GM12878 (cell line): ENCODE measurements at regions not wholly inside any gene's neighbourhood (a gene's known extent, or its start where the extent isn't known, plus 50 kb on each side); places are given as distances from the start of the nearest gene placed in this dataset.

Experiments
- EZH2 ChIP-seq: IDR thresholded peaks from 2 replicates; pipeline ENCODE4 v1.6.1; 2012; ENCODE audit warnings: low read depth, mild to moderate bottlenecking, control low read depth, inconsistent platforms, low read length, borderline replicate concordance; ENCODE audit not compliant: control insufficient read depth
- RAD21 ChIP-seq: IDR thresholded peaks from 2 replicates; pipeline ENCODE4 v1.6.1; 2011; ENCODE audit warnings: mild to moderate bottlenecking, low read depth, low read length, moderate library complexity; ENCODE audit not compliant: insufficient read depth
- TCF3 ChIP-seq: IDR thresholded peaks from 2 replicates; pipeline ENCODE4 v1.6.1; 2012; ENCODE audit warnings: low read depth, mild to moderate bottlenecking, low read length, borderline replicate concordance; ENCODE audit not compliant: insufficient read depth
- ZNF24 ChIP-seq: fragments of 450-650 bp; IDR thresholded peaks from 2 replicates; pipeline ENCODE4 v1.6.1; 2017; ENCODE audit warnings: antibody characterized with exemption, mild to moderate bottlenecking
- TF ChIP-seq, protein P1 (sequence below): fragments of 450-650 bp; formaldehyde crosslinking; IDR thresholded peaks from 2 replicates; pipeline ENCODE4 v1.4.0; 2020; ENCODE audit warnings: mild to moderate bottlenecking, moderate library complexity
- TF ChIP-seq, protein P2 (sequence below): fragments of 450-650 bp; IDR thresholded peaks from 2 replicates; pipeline ENCODE4 v1.6.1; 2016; ENCODE audit warnings: mild to moderate bottlenecking
- TF ChIP-seq, protein P3 (sequence below), 3 experiments: IDR thresholded peaks in 2 of 3; conservative IDR thresholded peaks in 1 of 3; 2 replicates each; pipeline ENCODE4 v1.5.1; 2011; ENCODE audit warnings: low read depth in 3 of 3, low read length in 3 of 3, mild to moderate bottlenecking in 3 of 3, control low read depth in 2 of 3, moderate library complexity in 2 of 3, inconsistent platforms in 1 of 3, mixed read lengths in 1 of 3; ENCODE audit not compliant: control insufficient read depth in 2 of 3, insufficient read depth in 1 of 3; ENCODE audit errors: extremely low read depth in 1 of 3
- TF ChIP-seq, protein P4 (sequence below): fragments of 450-650 bp; IDR thresholded peaks from 2 replicates; pipeline ENCODE4 v1.6.1; 2017; ENCODE audit warnings: mild to moderate bottlenecking, moderate library complexity

DNA sequence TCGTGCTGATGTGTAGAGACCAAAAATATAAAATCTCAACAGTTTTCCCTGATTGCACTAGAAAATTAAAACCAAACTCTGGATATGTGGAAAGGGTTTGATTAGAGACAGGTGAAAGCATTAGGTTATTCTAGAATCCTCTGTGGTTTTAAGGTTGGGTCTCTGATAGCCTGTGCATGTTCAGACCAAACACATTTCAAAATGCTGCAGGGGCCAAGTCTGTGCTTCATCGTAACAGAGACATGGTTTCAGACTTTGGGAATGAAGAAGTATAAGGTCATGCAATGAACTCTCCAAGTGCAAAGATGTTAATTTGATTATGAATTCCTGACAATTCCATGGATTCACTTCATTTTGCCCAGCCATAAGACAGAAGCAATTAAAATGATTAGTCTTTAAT lies 261.0 kb upstream of the KCNJ16 start (continued):
- TF ChIP-seq, protein P1, sequence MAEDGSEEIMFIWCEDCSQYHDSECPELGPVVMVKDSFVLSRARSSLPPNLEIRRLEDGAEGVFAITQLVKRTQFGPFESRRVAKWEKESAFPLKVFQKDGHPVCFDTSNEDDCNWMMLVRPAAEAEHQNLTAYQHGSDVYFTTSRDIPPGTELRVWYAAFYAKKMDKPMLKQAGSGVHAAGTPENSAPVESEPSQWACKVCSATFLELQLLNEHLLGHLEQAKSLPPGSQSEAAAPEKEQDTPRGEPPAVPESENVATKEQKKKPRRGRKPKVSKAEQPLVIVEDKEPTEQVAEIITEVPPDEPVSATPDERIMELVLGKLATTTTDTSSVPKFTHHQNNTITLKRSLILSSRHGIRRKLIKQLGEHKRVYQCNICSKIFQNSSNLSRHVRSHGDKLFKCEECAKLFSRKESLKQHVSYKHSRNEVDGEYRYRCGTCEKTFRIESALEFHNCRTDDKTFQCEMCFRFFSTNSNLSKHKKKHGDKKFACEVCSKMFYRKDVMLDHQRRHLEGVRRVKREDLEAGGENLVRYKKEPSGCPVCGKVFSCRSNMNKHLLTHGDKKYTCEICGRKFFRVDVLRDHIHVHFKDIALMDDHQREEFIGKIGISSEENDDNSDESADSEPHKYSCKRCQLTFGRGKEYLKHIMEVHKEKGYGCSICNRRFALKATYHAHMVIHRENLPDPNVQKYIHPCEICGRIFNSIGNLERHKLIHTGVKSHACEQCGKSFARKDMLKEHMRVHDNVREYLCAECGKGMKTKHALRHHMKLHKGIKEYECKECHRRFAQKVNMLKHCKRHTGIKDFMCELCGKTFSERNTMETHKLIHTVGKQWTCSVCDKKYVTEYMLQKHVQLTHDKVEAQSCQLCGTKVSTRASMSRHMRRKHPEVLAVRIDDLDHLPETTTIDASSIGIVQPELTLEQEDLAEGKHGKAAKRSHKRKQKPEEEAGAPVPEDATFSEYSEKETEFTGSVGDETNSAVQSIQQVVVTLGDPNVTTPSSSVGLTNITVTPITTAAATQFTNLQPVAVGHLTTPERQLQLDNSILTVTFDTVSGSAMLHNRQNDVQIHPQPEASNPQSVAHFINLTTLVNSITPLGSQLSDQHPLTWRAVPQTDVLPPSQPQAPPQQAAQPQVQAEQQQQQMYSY (CRISPR knock-in tag) = no peak
- TF ChIP-seq RAD21 (no peak), ZNF24 (no peak), EZH2 (no peak), TCF3 (no peak)
- TF ChIP-seq, protein P2, sequence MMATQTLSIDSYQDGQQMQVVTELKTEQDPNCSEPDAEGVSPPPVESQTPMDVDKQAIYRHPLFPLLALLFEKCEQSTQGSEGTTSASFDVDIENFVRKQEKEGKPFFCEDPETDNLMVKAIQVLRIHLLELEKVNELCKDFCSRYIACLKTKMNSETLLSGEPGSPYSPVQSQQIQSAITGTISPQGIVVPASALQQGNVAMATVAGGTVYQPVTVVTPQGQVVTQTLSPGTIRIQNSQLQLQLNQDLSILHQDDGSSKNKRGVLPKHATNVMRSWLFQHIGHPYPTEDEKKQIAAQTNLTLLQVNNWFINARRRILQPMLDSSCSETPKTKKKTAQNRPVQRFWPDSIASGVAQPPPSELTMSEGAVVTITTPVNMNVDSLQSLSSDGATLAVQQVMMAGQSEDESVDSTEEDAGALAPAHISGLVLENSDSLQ = no peak
- TF ChIP-seq, protein P3, sequence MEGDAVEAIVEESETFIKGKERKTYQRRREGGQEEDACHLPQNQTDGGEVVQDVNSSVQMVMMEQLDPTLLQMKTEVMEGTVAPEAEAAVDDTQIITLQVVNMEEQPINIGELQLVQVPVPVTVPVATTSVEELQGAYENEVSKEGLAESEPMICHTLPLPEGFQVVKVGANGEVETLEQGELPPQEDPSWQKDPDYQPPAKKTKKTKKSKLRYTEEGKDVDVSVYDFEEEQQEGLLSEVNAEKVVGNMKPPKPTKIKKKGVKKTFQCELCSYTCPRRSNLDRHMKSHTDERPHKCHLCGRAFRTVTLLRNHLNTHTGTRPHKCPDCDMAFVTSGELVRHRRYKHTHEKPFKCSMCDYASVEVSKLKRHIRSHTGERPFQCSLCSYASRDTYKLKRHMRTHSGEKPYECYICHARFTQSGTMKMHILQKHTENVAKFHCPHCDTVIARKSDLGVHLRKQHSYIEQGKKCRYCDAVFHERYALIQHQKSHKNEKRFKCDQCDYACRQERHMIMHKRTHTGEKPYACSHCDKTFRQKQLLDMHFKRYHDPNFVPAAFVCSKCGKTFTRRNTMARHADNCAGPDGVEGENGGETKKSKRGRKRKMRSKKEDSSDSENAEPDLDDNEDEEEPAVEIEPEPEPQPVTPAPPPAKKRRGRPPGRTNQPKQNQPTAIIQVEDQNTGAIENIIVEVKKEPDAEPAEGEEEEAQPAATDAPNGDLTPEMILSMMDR (IDR thresholded peaks at IDR 0.05 in 2 of 3, conservative IDR thresholded peaks at IDR 0.05 in 1 of 3; ENCODE audit: control insufficient read depth in 2 of 3, extremely low read depth in 1 of 3, insufficient read depth in 1 of 3, low read depth in 3 of 3, low read length in 3 of 3) = no peak
- TF ChIP-seq, protein P4, sequence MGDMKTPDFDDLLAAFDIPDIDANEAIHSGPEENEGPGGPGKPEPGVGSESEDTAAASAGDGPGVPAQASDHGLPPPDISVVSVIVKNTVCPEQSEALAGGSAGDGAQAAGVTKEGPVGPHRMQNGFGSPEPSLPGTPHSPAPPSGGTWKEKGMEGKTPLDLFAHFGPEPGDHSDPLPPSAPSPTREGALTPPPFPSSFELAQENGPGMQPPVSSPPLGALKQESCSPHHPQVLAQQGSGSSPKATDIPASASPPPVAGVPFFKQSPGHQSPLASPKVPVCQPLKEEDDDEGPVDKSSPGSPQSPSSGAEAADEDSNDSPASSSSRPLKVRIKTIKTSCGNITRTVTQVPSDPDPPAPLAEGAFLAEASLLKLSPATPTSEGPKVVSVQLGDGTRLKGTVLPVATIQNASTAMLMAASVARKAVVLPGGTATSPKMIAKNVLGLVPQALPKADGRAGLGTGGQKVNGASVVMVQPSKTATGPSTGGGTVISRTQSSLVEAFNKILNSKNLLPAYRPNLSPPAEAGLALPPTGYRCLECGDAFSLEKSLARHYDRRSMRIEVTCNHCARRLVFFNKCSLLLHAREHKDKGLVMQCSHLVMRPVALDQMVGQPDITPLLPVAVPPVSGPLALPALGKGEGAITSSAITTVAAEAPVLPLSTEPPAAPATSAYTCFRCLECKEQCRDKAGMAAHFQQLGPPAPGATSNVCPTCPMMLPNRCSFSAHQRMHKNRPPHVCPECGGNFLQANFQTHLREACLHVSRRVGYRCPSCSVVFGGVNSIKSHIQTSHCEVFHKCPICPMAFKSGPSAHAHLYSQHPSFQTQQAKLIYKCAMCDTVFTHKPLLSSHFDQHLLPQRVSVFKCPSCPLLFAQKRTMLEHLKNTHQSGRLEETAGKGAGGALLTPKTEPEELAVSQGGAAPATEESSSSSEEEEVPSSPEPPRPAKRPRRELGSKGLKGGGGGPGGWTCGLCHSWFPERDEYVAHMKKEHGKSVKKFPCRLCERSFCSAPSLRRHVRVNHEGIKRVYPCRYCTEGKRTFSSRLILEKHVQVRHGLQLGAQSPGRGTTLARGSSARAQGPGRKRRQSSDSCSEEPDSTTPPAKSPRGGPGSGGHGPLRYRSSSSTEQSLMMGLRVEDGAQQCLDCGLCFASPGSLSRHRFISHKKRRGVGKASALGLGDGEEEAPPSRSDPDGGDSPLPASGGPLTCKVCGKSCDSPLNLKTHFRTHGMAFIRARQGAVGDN = no peak
